Ascending aorta (tissue), 2 donors: ENCODE measurements at regions not wholly inside any gene's neighbourhood (a gene's known extent, or its start where the extent isn't known, plus 50 kb on each side); places are given as distances from the start of the nearest gene placed in this dataset.

ENCODE experiments used
- DNase-seq, 2 donors: peaks; one replicate each; pipeline ENCODE4 v3.0.0-alpha.2; 2019; ENCODE audit warnings: low spot score in 2 of 2
- H3K27ac ChIP-seq, 2 donors: fragments of 200-600 bp; sonication (generic); one replicate each; pipeline ENCODE4 v1.5.1; 2016 to 2017; ENCODE audit warnings: mild to moderate bottlenecking in 1 of 2
- H3K27me3 ChIP-seq: fragments of 200-600 bp; sonication (generic); one replicate; pipeline ENCODE4 v1.5.1; 2017
- H3K36me3 ChIP-seq, 2 donors: fragments of 200-600 bp; sonication (generic); one replicate each; pipeline ENCODE4 v1.5.1; 2016
- H3K4me1 ChIP-seq, 2 donors: fragments of 200-600 bp; sonication (generic); one replicate each; pipeline ENCODE4 v1.5.1; 2016 to 2017; ENCODE audit warnings: mild to moderate bottlenecking in 1 of 2
- H3K4me3 ChIP-seq, 2 donors: fragments of 200-600 bp; sonication (generic); one replicate each; pipeline ENCODE4 v1.5.1; 2016 to 2017; ENCODE audit warnings: mild to moderate bottlenecking in 1 of 2
- H3K9me3 ChIP-seq, 2 donors: fragments of 200-600 bp; sonication (generic); one replicate each; pipeline ENCODE4 v1.5.1; 2016
- CTCF ChIP-seq, 3 experiments: fragments of 200-600 bp in 2 of 3; fragments of 450-650 bp in 1 of 3; sonication (generic) in 2 of 3; IDR thresholded peaks; one replicate each; pipeline ENCODE4 v1.5.1; 2016 to 2019; ENCODE audit warnings: antibody characterized with exemption in 3 of 3, mild to moderate bottlenecking in 1 of 3, moderate library complexity in 1 of 3
- intact Hi-C: fragments of 100-400 bp; cut with DNase I; formaldehyde crosslinking; loops from one replicate; pipeline ENCODE4 v1.15.1; 2023

GRCh38 chr7:11950942-11951341, 118.9 kb upstream of the THSD7A start:
- Histone ChIP-seq H3K36me3 (no peaks in the 10 kb centered on the region), H3K27me3 (no peaks in the 10 kb centered on the region), H3K9me3 (no peaks in the 10 kb centered on the region), H3K27ac (no peak overlapping the region), H3K4me3 (no peak overlapping the region), H3K4me1 (no peaks in the 10 kb centered on the region)
- intact Hi-C loops = no loop called here
- TF ChIP-seq CTCF (IDR thresholded peaks at IDR 0.05) = no peak
- no peak for DNase-seq

- no peaks in the 10 kb centered on the region for H3K36me3 ChIP-seq
- H3K27me3 ChIP-seq = no peaks in the 10 kb centered on the region
- H3K27ac ChIP-seq = no peak overlapping the region
- H3K4me3 ChIP-seq = no peak overlapping the region
- no peak for TF ChIP-seq CTCF (IDR thresholded peaks at IDR 0.05)
- no peak for DNase-seq
- H3K9me3 ChIP-seq = no peaks in the 10 kb centered on the region
- intact Hi-C loops = no loop called here
- H3K4me1 ChIP-seq = no peaks in the 10 kb centered on the region
These were observed 119.9 kb upstream of the THSD7A start for GRCh38 chr7:11951909-11952308.

DNA sequence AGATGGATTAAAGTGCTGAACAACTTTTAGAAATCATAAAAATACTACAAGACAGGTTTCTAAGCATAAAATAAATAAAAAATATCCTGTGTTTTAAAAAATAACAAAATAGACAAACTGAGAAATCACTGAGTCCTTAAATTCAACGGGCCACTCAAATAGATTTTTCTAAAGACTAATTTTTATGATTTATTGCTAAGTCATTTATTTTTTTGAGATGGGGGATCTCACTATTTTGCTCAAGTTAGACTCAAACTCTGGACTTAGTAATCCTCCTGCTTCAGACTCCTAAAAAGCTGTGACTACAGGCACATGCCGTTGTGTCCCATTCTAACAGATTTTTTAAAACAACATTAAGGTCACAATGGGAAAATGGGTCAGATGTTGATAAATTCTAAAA, 121.0 kb upstream of the THSD7A start:
- intact Hi-C loops = no loop called here
- Histone ChIP-seq H3K4me3 (no peak overlapping the region), H3K9me3 (no peaks in the 10 kb centered on the region), H3K27me3 (no peaks in the 10 kb centered on the region), H3K36me3 (no peaks in the 10 kb centered on the region), H3K4me1 (no peaks in the 10 kb centered on the region), H3K27ac (no peak overlapping the region)
- TF ChIP-seq CTCF (IDR thresholded peaks at IDR 0.05) = no peak
- DNase-seq = no peak

GRCh38 chr7:11956991-11957390, 125.0 kb upstream of the THSD7A start:
- Histone ChIP-seq H3K9me3 (no peaks in the 10 kb centered on the region), H3K27me3 (no peaks in the 10 kb centered on the region), H3K4me3 (no peak overlapping the region), H3K4me1 (no peaks in the 10 kb centered on the region), H3K36me3 (no peaks in the 10 kb centered on the region), H3K27ac (no peak overlapping the region)
- intact Hi-C loops = no loop called here
- no peak for DNase-seq
- TF ChIP-seq CTCF (IDR thresholded peaks at IDR 0.05) = no peak

GRCh38 chr7:11957956-11958355, 126.0 kb upstream of the THSD7A start:
- H3K27ac ChIP-seq = no peak overlapping the region
- no peak for TF ChIP-seq CTCF (IDR thresholded peaks at IDR 0.05)
- H3K9me3 ChIP-seq = no peaks in the 10 kb centered on the region
- H3K27me3 ChIP-seq = no peaks in the 10 kb centered on the region
- H3K4me3 ChIP-seq = no peak overlapping the region
- no peak for DNase-seq
- no peaks in the 10 kb centered on the region for H3K36me3 ChIP-seq
- no peaks in the 10 kb centered on the region for H3K4me1 ChIP-seq
- intact Hi-C loops = no loop called here

DNA sequence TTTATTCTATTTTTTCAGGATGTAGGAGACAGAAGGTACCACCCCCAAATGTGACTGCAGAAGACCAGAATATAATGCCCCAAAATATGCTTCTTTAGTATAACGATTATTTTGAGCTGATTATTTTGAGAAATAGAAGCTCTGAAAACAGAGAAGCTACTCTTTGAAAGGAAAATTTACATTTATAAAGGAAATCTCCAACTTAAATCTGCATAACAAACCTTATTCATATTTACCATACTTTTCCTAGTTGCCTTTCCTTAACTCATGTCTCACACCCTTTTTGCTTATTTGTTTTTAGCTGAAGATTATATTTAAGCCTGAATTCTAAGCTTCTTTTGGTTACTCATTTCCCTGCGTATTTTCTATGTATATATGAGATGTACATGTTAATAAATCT, 127.1 kb upstream of the THSD7A start:
- H3K36me3 ChIP-seq = no peaks in the 10 kb centered on the region
- no peaks in the 10 kb centered on the region for H3K9me3 ChIP-seq
- TF ChIP-seq CTCF (IDR thresholded peaks at IDR 0.05) = no peak
- no peaks in the 10 kb centered on the region for H3K27me3 ChIP-seq
- DNase-seq = no peak
- no peak overlapping the region for H3K27ac ChIP-seq
- no peaks in the 10 kb centered on the region for H3K4me1 ChIP-seq
- H3K4me3 ChIP-seq = no peak overlapping the region
- intact Hi-C loops = no loop called here
